Upper lobe of left lung (tissue), 6 donors: ENCODE measurements at regions not wholly inside any gene's neighbourhood (a gene's known extent, or its start where the extent isn't known, plus 50 kb on each side); places are given as distances from the start of the nearest gene placed in this dataset.

Experiments used
- ATAC-seq, 2 donors: fragments of 200-7000 bp; cut with Tn5 transposase; one replicate each; pipeline ENCODE4 v1.9.1; 2022; ENCODE audit warnings: mild to moderate bottlenecking in 2 of 2, moderate library complexity in 2 of 2; ENCODE audit not compliant: low FRiP score in 2 of 2
- DNase-seq, 2 donors: peaks; one replicate each; pipeline ENCODE4 v3.0.0-alpha.2; 2019 to 2020
- H3K27ac ChIP-seq, 4 donors: fragments of 200-600 bp; sonication (generic); one replicate each; pipeline ENCODE4 v1.5.1; 2016 to 2019
- H3K27me3 ChIP-seq, 4 donors: fragments of 200-600 bp; sonication (generic); one replicate each; pipeline ENCODE4 v1.5.1; 2017 to 2019
- H3K36me3 ChIP-seq, 4 donors: fragments of 200-600 bp; sonication (generic); one replicate each; pipeline ENCODE4 v1.5.1; 2016 to 2019
- H3K4me1 ChIP-seq, 4 donors: fragments of 200-600 bp; sonication (generic); one replicate each; pipeline ENCODE4 v1.5.1; 2018 to 2019
- H3K4me3 ChIP-seq, 4 donors: fragments of 200-600 bp; sonication (generic); one replicate each; pipeline ENCODE4 v1.5.1; 2017 to 2019; ENCODE audit warnings: mild to moderate bottlenecking in 2 of 4, moderate library complexity in 1 of 4
- H3K9me3 ChIP-seq, 4 donors: fragments of 200-600 bp; sonication (generic); one replicate each; pipeline ENCODE4 v1.5.1; 2018 to 2019
- EP300 ChIP-seq, 4 donors: sonication (generic); formaldehyde crosslinking; IDR thresholded peaks; one replicate each; pipeline ENCODE4 v1.5.1; 2017; ENCODE audit warnings: antibody characterized with exemption in 4 of 4, control low read depth in 2 of 4
- POLR2A ChIP-seq, 4 donors: fragments of 450-650 bp; IDR thresholded peaks; one replicate each; pipeline ENCODE4 v1.5.1; 2016 to 2017; ENCODE audit warnings: antibody characterized with exemption in 4 of 4, mild to moderate bottlenecking in 2 of 4
- POLR2AphosphoS5 ChIP-seq, 2 donors: sonication (generic); formaldehyde crosslinking; IDR thresholded peaks; one replicate each; pipeline ENCODE4 v1.5.1; 2017; ENCODE audit warnings: antibody characterized with exemption in 2 of 2
- WGBS, 2 donors: methylation state at CpG; one replicate each; pipeline ENCODE4 v1.1.5; 2017 to 2018; 5-methylcytosine and 5-hydroxymethylcytosine counted together
- TF ChIP-seq, protein P1 (sequence below), 6 experiments: fragments of 450-650 bp in 4 of 6; fragments of 200-600 bp in 2 of 6; sonication (generic) in 2 of 6; IDR thresholded peaks; one replicate each; pipeline ENCODE4 v1.5.1; 2016 to 2019; ENCODE audit warnings: antibody characterized with exemption in 6 of 6
- donor health status: DM: no; HTN: no; CAD: no; lungs with moderate emphysema.
- donor health status: DM: no; HTN: yes; CAD: no; lungs with severe emphysema.

DNA sequence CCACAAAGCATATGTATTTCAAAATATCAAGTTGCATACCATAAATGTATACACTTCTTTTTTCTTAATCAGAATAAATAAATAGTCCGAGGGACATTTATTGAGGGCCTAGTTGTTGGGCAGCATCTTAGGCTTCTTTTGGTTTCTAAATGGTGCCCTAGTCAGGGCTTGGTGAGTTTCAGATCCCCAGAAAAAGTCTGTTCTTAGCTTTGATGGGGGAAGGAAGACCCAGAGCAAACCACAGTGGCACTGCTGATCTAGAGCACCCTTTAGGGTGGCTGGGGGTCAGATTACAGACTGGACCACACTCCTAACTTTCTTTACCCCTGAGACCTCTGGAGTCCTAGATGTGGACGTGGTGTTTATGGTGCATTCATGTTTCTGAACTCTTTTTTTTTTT is 97.8 kb downstream of the C9orf152 start:
- H3K9me3 ChIP-seq, result no peaks in the 10 kb centered on the region
- DNase-seq (no peak), ATAC-seq (no peak)
- H3K4me3 ChIP-seq, result no peak overlapping the region
- no peak overlapping the region for H3K27ac ChIP-seq
- H3K4me1 ChIP-seq, result peaks cover 10 to 25% (median 12%) of the 10 kb centered on the region in 4 donors
- WGBS, 2 donors, result 79 to 81% methylated on average over 2 of the region's 2 CpGs
- H3K36me3 ChIP-seq, result no peaks in the 10 kb centered on the region
- no peak for TF ChIP-seq POLR2A (IDR thresholded peaks at IDR 0.05)
- TF ChIP-seq EP300 (IDR thresholded peaks at IDR 0.05), result no peak
- TF ChIP-seq POLR2AphosphoS5 (IDR thresholded peaks at IDR 0.05), result no peak
- TF ChIP-seq, protein P1, sequence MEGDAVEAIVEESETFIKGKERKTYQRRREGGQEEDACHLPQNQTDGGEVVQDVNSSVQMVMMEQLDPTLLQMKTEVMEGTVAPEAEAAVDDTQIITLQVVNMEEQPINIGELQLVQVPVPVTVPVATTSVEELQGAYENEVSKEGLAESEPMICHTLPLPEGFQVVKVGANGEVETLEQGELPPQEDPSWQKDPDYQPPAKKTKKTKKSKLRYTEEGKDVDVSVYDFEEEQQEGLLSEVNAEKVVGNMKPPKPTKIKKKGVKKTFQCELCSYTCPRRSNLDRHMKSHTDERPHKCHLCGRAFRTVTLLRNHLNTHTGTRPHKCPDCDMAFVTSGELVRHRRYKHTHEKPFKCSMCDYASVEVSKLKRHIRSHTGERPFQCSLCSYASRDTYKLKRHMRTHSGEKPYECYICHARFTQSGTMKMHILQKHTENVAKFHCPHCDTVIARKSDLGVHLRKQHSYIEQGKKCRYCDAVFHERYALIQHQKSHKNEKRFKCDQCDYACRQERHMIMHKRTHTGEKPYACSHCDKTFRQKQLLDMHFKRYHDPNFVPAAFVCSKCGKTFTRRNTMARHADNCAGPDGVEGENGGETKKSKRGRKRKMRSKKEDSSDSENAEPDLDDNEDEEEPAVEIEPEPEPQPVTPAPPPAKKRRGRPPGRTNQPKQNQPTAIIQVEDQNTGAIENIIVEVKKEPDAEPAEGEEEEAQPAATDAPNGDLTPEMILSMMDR (IDR thresholded peaks at IDR 0.05), result no peak
- no peaks in the 10 kb centered on the region for H3K27me3 ChIP-seq

- Histone ChIP-seq H3K27ac (peak overlapping the region in 1 of 4 donors; percentile 8), H3K4me1 (peaks cover 16 to 30% (median 19%) of the 10 kb centered on the region in 4 donors), H3K27me3 (no peaks in the 10 kb centered on the region), H3K9me3 (no peaks in the 10 kb centered on the region), H3K4me3 (no peak overlapping the region), H3K36me3 (no peaks in the 10 kb centered on the region)
- ATAC-seq (no peak), DNase-seq (no peak)
- no peak for TF ChIP-seq EP300 (IDR thresholded peaks at IDR 0.05)
- no peak for TF ChIP-seq POLR2AphosphoS5 (IDR thresholded peaks at IDR 0.05)
- no peak for TF ChIP-seq POLR2A (IDR thresholded peaks at IDR 0.05)
- TF ChIP-seq, protein P1 (IDR thresholded peaks at IDR 0.05), result no peak
- WGBS, 2 donors, result 46 to 57% methylated on average over 2 to 3 of the region's 3 CpGs
Observed at GRCh38 chr9:110111868-110112267, 96.1 kb downstream of the C9orf152 start.

DNA sequence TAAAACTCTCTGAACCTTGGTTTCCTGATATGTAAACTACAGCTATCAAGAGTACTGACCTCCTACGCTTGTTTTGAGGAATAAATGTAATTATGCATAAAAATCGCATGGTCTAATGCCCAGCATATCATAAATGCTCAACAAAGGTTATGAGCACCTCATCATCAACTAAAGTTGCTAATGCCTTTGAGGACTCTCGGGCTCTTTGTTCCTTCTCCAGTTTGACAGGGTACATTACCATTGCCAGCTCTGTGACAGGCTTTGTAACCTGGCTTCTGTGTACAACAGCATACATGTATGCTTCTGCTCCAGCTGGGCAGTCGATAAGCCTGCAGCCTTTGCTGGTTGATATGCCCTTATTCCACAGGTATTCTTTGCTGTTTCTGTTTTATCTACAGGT is 95.2 kb downstream of the C9orf152 start:
- peak in 1 of 2 donors; percentile 13 for TF ChIP-seq POLR2AphosphoS5 (IDR thresholded peaks at IDR 0.05)
- TF ChIP-seq EP300 (IDR thresholded peaks at IDR 0.05), result no peak
- no peaks in the 10 kb centered on the region for H3K36me3 ChIP-seq
- H3K4me3 ChIP-seq, result no peak overlapping the region
- ATAC-seq (no peak), DNase-seq (no peak)
- H3K27me3 ChIP-seq, result no peaks in the 10 kb centered on the region
- H3K27ac ChIP-seq, result no peak overlapping the region
- H3K4me1 ChIP-seq, result peaks cover 16 to 35% (median 21%) of the 10 kb centered on the region in 4 donors
- no peaks in the 10 kb centered on the region for H3K9me3 ChIP-seq
- 85 to 89% methylated on average over 4 of the region's 4 CpGs for WGBS, 2 donors

DNA sequence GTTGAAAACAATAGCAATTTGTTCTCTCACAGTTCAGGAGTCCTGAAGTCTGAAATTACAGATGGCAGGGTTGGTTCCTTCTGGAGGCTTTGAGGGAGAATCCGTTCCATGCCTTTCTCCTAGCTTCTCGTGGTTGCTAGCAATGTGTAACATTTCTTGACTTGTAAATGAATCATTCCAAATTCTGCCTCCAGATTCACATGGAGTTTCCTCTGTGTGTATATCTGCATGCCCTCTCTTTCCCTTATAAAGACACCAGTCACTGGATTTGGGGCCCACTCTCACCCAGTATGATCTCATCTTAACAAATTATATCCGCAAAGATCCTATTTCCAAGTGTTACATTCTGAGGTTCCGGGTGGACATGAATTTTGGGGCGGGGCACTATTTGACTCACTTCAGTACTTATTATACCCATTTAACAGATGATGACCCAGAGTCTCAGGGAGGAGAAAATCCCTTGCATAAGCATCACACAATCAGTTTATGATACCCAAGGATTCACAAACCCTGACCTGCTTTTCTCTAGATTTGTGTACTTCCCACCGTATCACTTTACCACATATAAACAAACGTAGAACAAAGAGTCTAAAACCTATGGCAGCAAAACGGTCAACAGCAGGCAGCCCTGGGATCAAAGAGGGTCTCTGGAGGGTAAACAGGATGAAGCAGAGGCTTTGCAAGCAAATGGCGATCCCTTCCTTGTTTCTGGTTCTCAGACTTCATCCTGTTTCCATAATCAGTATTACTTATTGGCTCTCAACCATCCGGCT is 93.7 kb downstream of the C9orf152 start:
- H3K9me3 ChIP-seq, result no peaks in the 10 kb centered on the region
- H3K36me3 ChIP-seq, result no peaks in the 10 kb centered on the region
- ATAC-seq, result no peak
- no peak overlapping the region for H3K4me3 ChIP-seq
- TF ChIP-seq, protein P1 (IDR thresholded peaks at IDR 0.05), result no peak
- TF ChIP-seq POLR2AphosphoS5 (IDR thresholded peaks at IDR 0.05) (no peak), EP300 (IDR thresholded peaks at IDR 0.05) (no peak), POLR2A (IDR thresholded peaks at IDR 0.05) (no peak)
- no peak for DNase-seq
- 64 to 70% methylated on average over 10 of the region's 10 CpGs for WGBS, 2 donors
- H3K27me3 ChIP-seq, result no peaks in the 10 kb centered on the region
- peak overlapping the region in 2 of 4 donors; percentile 39 to 55 for H3K27ac ChIP-seq
- peaks cover 16 to 35% (median 21%) of the 10 kb centered on the region in 4 donors for H3K4me1 ChIP-seq

DNA sequence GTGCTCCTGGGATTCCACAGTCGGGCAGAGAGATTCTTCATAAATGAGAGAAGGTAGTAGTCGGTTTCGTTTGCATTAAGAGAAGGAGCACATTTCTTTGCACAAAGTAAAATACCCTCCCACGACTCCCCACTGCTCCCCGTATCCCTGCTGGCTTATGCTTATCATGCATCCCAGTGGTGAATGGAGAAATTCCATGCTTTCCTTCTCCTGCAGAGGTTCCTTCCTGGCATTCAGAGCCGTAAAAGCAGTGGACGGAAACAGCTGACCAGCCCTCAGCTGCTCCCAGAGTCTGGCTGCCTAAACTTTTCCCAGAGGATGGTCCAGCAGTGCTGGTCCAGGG is 93.1 kb downstream of the C9orf152 start:
- TF ChIP-seq POLR2A (IDR thresholded peaks at IDR 0.05) (no peak), EP300 (IDR thresholded peaks at IDR 0.05) (no peak), POLR2AphosphoS5 (IDR thresholded peaks at IDR 0.05) (no peak)
- TF ChIP-seq, protein P1 (IDR thresholded peaks at IDR 0.05), result no peak
- Histone ChIP-seq H3K36me3 (no peaks in the 10 kb centered on the region), H3K9me3 (no peaks in the 10 kb centered on the region), H3K27me3 (no peaks in the 10 kb centered on the region), H3K27ac (peak overlapping the region; percentile 26 to 55 (median 41)), H3K4me3 (no peak overlapping the region), H3K4me1 (peaks cover 16 to 35% (median 21%) of the 10 kb centered on the region in 4 donors)
- DNase-seq (no peak), ATAC-seq (peak in 1 of 2 donors; percentile 22)
- 65 to 68% methylated on average over 7 of the region's 7 CpGs for WGBS, 2 donors
